ENCODE measurements at regions not wholly inside any gene's neighbourhood (a gene's known extent, or its start where the extent isn't known, plus 50 kb on each side); places are given as distances from the start of the nearest gene placed in this dataset.
A peak's percentile ranks its signal among the peaks of the same experiment; 100 is the strongest.

- Histone ChIP-seq H3K27me3 (ENCODE audit: insufficient read depth, low read length, poor library complexity) (no peaks in the 10 kb centered on the region), H3K27ac (ENCODE audit: low read depth, low read length) (no peak overlapping the region), H3K4me2 (ENCODE audit: low read length) (no peak overlapping the region), H2BK5ac (ENCODE audit: low read length) (no peak overlapping the region), H2BK120ac (ENCODE audit: low read depth, low read length) (no peak overlapping the region), H3K4ac (ENCODE audit: low read depth, low read length) (no peak overlapping the region), H3K9ac (ENCODE audit: low read length) (no peak overlapping the region), H4K5ac (ENCODE audit: low read length) (no peak overlapping the region), H3K23ac (ENCODE audit: low read length) (no peak overlapping the region), H2BK15ac (replicated peaks; ENCODE audit: low read depth) (no peak overlapping the region), H3K18ac (ENCODE audit: low read length) (no peak overlapping the region), H3K79me1 (ENCODE audit: low read length) (no peaks in the 10 kb centered on the region), H2AK5ac (ENCODE audit: low read length) (no peak overlapping the region), H3K79me2 (ENCODE audit: control insufficient read depth, insufficient read depth, low read length) (no peaks in the 10 kb centered on the region), H4K8ac (ENCODE audit: low read depth, low read length) (no peak overlapping the region), H3K4me3 (ENCODE audit: low read length) (no peak overlapping the region), H3K4me1 (ENCODE audit: control insufficient read depth, low read depth, low read length) (no peaks in the 10 kb centered on the region), H3K56ac (ENCODE audit: low read length) (no peak overlapping the region), H3K36me3 (ENCODE audit: control insufficient read depth, insufficient read depth, low read length) (no peaks in the 10 kb centered on the region)
- whole genome bisulfite sequencing (ENCODE audit: extremely low coverage, insufficient coverage, low lambda C conversion rate): no CpG with 5 or more reads among the region's 2 CpGs
- no peak for DNase-seq
These were observed 367.9 kb downstream of the FAM133A start for GRCh38 chrX:94041881-94042280.

- DNase-seq: no peak
- no peak overlapping the region for H3K23ac ChIP-seq (ENCODE audit: low read length)
- H3K4me3 ChIP-seq (ENCODE audit: low read length): no peak overlapping the region
- no peak overlapping the region for H3K4me2 ChIP-seq (ENCODE audit: low read length)
- no peak overlapping the region for H2BK15ac ChIP-seq (replicated peaks; ENCODE audit: low read depth)
- no CpG with 5 or more reads among the region's 16 CpGs for WGBS (ENCODE audit: extremely low coverage, insufficient coverage, low lambda C conversion rate)
- no peaks in the 10 kb centered on the region for H3K36me3 ChIP-seq (ENCODE audit: control insufficient read depth, insufficient read depth, low read length)
- H4K5ac ChIP-seq (ENCODE audit: low read length): no peak overlapping the region
- H3K18ac ChIP-seq (ENCODE audit: low read length): peak overlapping the region; percentile 41
- no peak overlapping the region for H2BK5ac ChIP-seq (ENCODE audit: low read length)
- no peak overlapping the region for H3K56ac ChIP-seq (ENCODE audit: low read length)
- no peak overlapping the region for H4K8ac ChIP-seq (ENCODE audit: low read depth, low read length)
- no peak overlapping the region for H3K9ac ChIP-seq (ENCODE audit: low read length)
- no peaks in the 10 kb centered on the region for H3K79me2 ChIP-seq (ENCODE audit: control insufficient read depth, insufficient read depth, low read length)
- H2AK5ac ChIP-seq (ENCODE audit: low read length): no peak overlapping the region
- no peak overlapping the region for H3K27ac ChIP-seq (ENCODE audit: low read depth, low read length)
- no peaks in the 10 kb centered on the region for H3K27me3 ChIP-seq (ENCODE audit: insufficient read depth, low read length, poor library complexity)
- no peaks in the 10 kb centered on the region for H3K79me1 ChIP-seq (ENCODE audit: low read length)
- no peaks in the 10 kb centered on the region for H3K4me1 ChIP-seq (ENCODE audit: control insufficient read depth, low read depth, low read length)
- H2BK120ac ChIP-seq (ENCODE audit: low read depth, low read length): no peak overlapping the region
- peak overlapping the region; percentile 43 for H3K4ac ChIP-seq (ENCODE audit: low read depth, low read length)
These were observed 371.7 kb downstream of the FAM133A start for GRCh38 chrX:94045724-94046123.

- Histone ChIP-seq H3K79me1 (ENCODE audit: low read length) (no peaks in the 10 kb centered on the region), H4K5ac (ENCODE audit: low read length) (no peak overlapping the region), H3K36me3 (ENCODE audit: control insufficient read depth, insufficient read depth, low read length) (no peaks in the 10 kb centered on the region), H3K9ac (ENCODE audit: low read length) (no peak overlapping the region), H2BK15ac (replicated peaks; ENCODE audit: low read depth) (no peak overlapping the region), H4K8ac (ENCODE audit: low read depth, low read length) (no peak overlapping the region), H3K23ac (ENCODE audit: low read length) (no peak overlapping the region), H2AK5ac (ENCODE audit: low read length) (no peak overlapping the region), H3K4me1 (ENCODE audit: control insufficient read depth, low read depth, low read length) (no peaks in the 10 kb centered on the region), H3K79me2 (ENCODE audit: control insufficient read depth, insufficient read depth, low read length) (no peaks in the 10 kb centered on the region), H2BK120ac (ENCODE audit: low read depth, low read length) (no peak overlapping the region), H2BK5ac (ENCODE audit: low read length) (no peak overlapping the region), H3K4me3 (ENCODE audit: low read length) (no peak overlapping the region), H3K56ac (ENCODE audit: low read length) (no peak overlapping the region), H3K27me3 (ENCODE audit: insufficient read depth, low read length, poor library complexity) (no peaks in the 10 kb centered on the region), H3K18ac (ENCODE audit: low read length) (no peak overlapping the region), H3K4ac (ENCODE audit: low read depth, low read length) (no peak overlapping the region), H3K4me2 (ENCODE audit: low read length) (no peak overlapping the region), H3K27ac (ENCODE audit: low read depth, low read length) (no peak overlapping the region)
- no CpG with 5 or more reads among the region's 2 CpGs for WGBS (ENCODE audit: extremely low coverage, insufficient coverage, low lambda C conversion rate)
- peak; percentile 86 for DNase-seq
These were observed 377.9 kb downstream of the FAM133A start for GRCh38 chrX:94051926-94052325.

- Histone ChIP-seq H3K4me3 (ENCODE audit: low read length) (no peak overlapping the region), H3K18ac (ENCODE audit: low read length) (no peak overlapping the region), H3K4me2 (ENCODE audit: low read length) (no peak overlapping the region), H3K9ac (ENCODE audit: low read length) (no peak overlapping the region), H2AK5ac (ENCODE audit: low read length) (no peak overlapping the region), H2BK15ac (replicated peaks; ENCODE audit: low read depth) (no peak overlapping the region), H3K27me3 (ENCODE audit: insufficient read depth, low read length, poor library complexity) (no peaks in the 10 kb centered on the region), H4K8ac (ENCODE audit: low read depth, low read length) (no peak overlapping the region), H2BK120ac (ENCODE audit: low read depth, low read length) (no peak overlapping the region), H3K56ac (ENCODE audit: low read length) (no peak overlapping the region), H3K79me2 (ENCODE audit: control insufficient read depth, insufficient read depth, low read length) (no peaks in the 10 kb centered on the region), H3K4ac (ENCODE audit: low read depth, low read length) (no peak overlapping the region), H3K23ac (ENCODE audit: low read length) (no peak overlapping the region), H3K36me3 (ENCODE audit: control insufficient read depth, insufficient read depth, low read length) (no peaks in the 10 kb centered on the region), H3K27ac (ENCODE audit: low read depth, low read length) (no peak overlapping the region), H4K5ac (ENCODE audit: low read length) (no peak overlapping the region), H3K79me1 (ENCODE audit: low read length) (no peaks in the 10 kb centered on the region), H2BK5ac (ENCODE audit: low read length) (no peak overlapping the region), H3K4me1 (ENCODE audit: control insufficient read depth, low read depth, low read length) (no peaks in the 10 kb centered on the region)
- WGBS (ENCODE audit: extremely low coverage, insufficient coverage, low lambda C conversion rate): no CpG with 5 or more reads among the region's 2 CpGs
- no peak for DNase-seq
These were observed 379.6 kb downstream of the FAM133A start for GRCh38 chrX:94053575-94053974.

GRCh38 chrX:94057385-94057784 lies 383.4 kb downstream of the FAM133A start:
- H2BK120ac ChIP-seq (ENCODE audit: low read depth, low read length): no peak overlapping the region
- H4K8ac ChIP-seq (ENCODE audit: low read depth, low read length): no peak overlapping the region
- no CpG with 5 or more reads among the region's 4 CpGs for WGBS (ENCODE audit: extremely low coverage, insufficient coverage, low lambda C conversion rate)
- no peaks in the 10 kb centered on the region for H3K79me1 ChIP-seq (ENCODE audit: low read length)
- no peak overlapping the region for H3K4me3 ChIP-seq (ENCODE audit: low read length)
- H2BK15ac ChIP-seq (replicated peaks; ENCODE audit: low read depth): no peak overlapping the region
- no peak overlapping the region for H3K56ac ChIP-seq (ENCODE audit: low read length)
- no peak overlapping the region for H3K18ac ChIP-seq (ENCODE audit: low read length)
- peak; percentile 72 for DNase-seq
- H2AK5ac ChIP-seq (ENCODE audit: low read length): no peak overlapping the region
- no peak overlapping the region for H3K4me2 ChIP-seq (ENCODE audit: low read length)
- no peak overlapping the region for H4K5ac ChIP-seq (ENCODE audit: low read length)
- H2BK5ac ChIP-seq (ENCODE audit: low read length): no peak overlapping the region
- no peaks in the 10 kb centered on the region for H3K36me3 ChIP-seq (ENCODE audit: control insufficient read depth, insufficient read depth, low read length)
- H3K23ac ChIP-seq (ENCODE audit: low read length): no peak overlapping the region
- no peaks in the 10 kb centered on the region for H3K27me3 ChIP-seq (ENCODE audit: insufficient read depth, low read length, poor library complexity)
- H3K4me1 ChIP-seq (ENCODE audit: control insufficient read depth, low read depth, low read length): no peaks in the 10 kb centered on the region
- H3K27ac ChIP-seq (ENCODE audit: low read depth, low read length): no peak overlapping the region
- no peak overlapping the region for H3K4ac ChIP-seq (ENCODE audit: low read depth, low read length)
- no peaks in the 10 kb centered on the region for H3K79me2 ChIP-seq (ENCODE audit: control insufficient read depth, insufficient read depth, low read length)
- no peak overlapping the region for H3K9ac ChIP-seq (ENCODE audit: low read length)

GRCh38 chrX:94058728-94059382 lies 384.8 kb downstream of the FAM133A start:
- no peaks in the 10 kb centered on the region for H3K79me2 ChIP-seq (ENCODE audit: control insufficient read depth, insufficient read depth, low read length)
- no CpG with 5 or more reads among the region's 9 CpGs for WGBS (ENCODE audit: extremely low coverage, insufficient coverage, low lambda C conversion rate)
- no peak overlapping the region for H3K27ac ChIP-seq (ENCODE audit: low read depth, low read length)
- H3K27me3 ChIP-seq (ENCODE audit: insufficient read depth, low read length, poor library complexity): no peaks in the 10 kb centered on the region
- H2AK5ac ChIP-seq (ENCODE audit: low read length): no peak overlapping the region
- no peak overlapping the region for H2BK120ac ChIP-seq (ENCODE audit: low read depth, low read length)
- H3K23ac ChIP-seq (ENCODE audit: low read length): no peak overlapping the region
- no peak overlapping the region for H3K9ac ChIP-seq (ENCODE audit: low read length)
- no peak overlapping the region for H3K4me3 ChIP-seq (ENCODE audit: low read length)
- H2BK15ac ChIP-seq (replicated peaks; ENCODE audit: low read depth): no peak overlapping the region
- no peak overlapping the region for H2BK5ac ChIP-seq (ENCODE audit: low read length)
- no peaks in the 10 kb centered on the region for H3K4me1 ChIP-seq (ENCODE audit: control insufficient read depth, low read depth, low read length)
- peak; percentile 51 for DNase-seq
- H3K4me2 ChIP-seq (ENCODE audit: low read length): no peak overlapping the region
- no peaks in the 10 kb centered on the region for H3K79me1 ChIP-seq (ENCODE audit: low read length)
- H3K36me3 ChIP-seq (ENCODE audit: control insufficient read depth, insufficient read depth, low read length): no peaks in the 10 kb centered on the region
- H3K4ac ChIP-seq (ENCODE audit: low read depth, low read length): no peak overlapping the region
- H3K18ac ChIP-seq (ENCODE audit: low read length): no peak overlapping the region
- no peak overlapping the region for H3K56ac ChIP-seq (ENCODE audit: low read length)
- no peak overlapping the region for H4K5ac ChIP-seq (ENCODE audit: low read length)
- no peak overlapping the region for H4K8ac ChIP-seq (ENCODE audit: low read depth, low read length)
